Vagina (tissue), 2 donors: ENCODE measurements at regions not wholly inside any gene's neighbourhood (a gene's known extent, or its start where the extent isn't known, plus 50 kb on each side); places are given as distances from the start of the nearest gene placed in this dataset.

Source experiments
- DNase-seq, 2 donors: peaks; one replicate each; pipeline ENCODE4 v3.0.0-alpha.2; 2017; ENCODE audit errors: extremely low spot score in 2 of 2
- H3K27ac ChIP-seq: fragments of 200-600 bp; sonication (generic); one replicate; pipeline ENCODE4 v1.5.1; 2019
- H3K27me3 ChIP-seq: fragments of 200-600 bp; sonication (generic); one replicate; pipeline ENCODE4 v1.5.1; 2019
- H3K36me3 ChIP-seq, 2 donors: fragments of 200-600 bp; sonication (generic); one replicate each; pipeline ENCODE4 v1.5.1; 2017 to 2019
- H3K4me1 ChIP-seq: fragments of 200-600 bp; sonication (generic); one replicate; pipeline ENCODE4 v1.5.1; 2019
- H3K4me3 ChIP-seq, 2 donors: fragments of 200-600 bp; sonication (generic); 1 replicate in 1 of 2; 2 replicates in 1 of 2; pipeline ENCODE4 v1.5.1; 2016 to 2019
- H3K9me3 ChIP-seq: fragments of 200-600 bp; sonication (generic); one replicate; pipeline ENCODE4 v1.5.1; 2019
- POLR2A ChIP-seq, 2 donors: fragments of 450-650 bp; IDR thresholded peaks; one replicate each; pipeline ENCODE4 v1.6.1; 2017; ENCODE audit warnings: antibody characterized with exemption in 2 of 2, mild to moderate bottlenecking in 2 of 2, moderate library complexity in 2 of 2
- POLR2AphosphoS5 ChIP-seq, 2 donors: sonication (generic); formaldehyde crosslinking; IDR thresholded peaks; one replicate each; pipeline ENCODE4 v1.9.0; 2017; ENCODE audit warnings: antibody characterized with exemption in 2 of 2, mild to moderate bottlenecking in 2 of 2, low read depth in 1 of 2; ENCODE audit not compliant: insufficient read depth in 1 of 2
- intact Hi-C: fragments of 100-400 bp; cut with DNase I; formaldehyde crosslinking; loops from one replicate; pipeline ENCODE4 v1.15.1; 2023
- TF ChIP-seq, protein P1 (sequence below), 3 experiments: fragments of 450-650 bp in 2 of 3; fragments of 200-600 bp in 1 of 3; sonication (generic) in 1 of 3; IDR thresholded peaks; one replicate each; pipeline ENCODE4 v1.5.1; 2017 to 2019; ENCODE audit warnings: antibody characterized with exemption in 3 of 3, mild to moderate bottlenecking in 2 of 3, moderate library complexity in 2 of 3

DNA sequence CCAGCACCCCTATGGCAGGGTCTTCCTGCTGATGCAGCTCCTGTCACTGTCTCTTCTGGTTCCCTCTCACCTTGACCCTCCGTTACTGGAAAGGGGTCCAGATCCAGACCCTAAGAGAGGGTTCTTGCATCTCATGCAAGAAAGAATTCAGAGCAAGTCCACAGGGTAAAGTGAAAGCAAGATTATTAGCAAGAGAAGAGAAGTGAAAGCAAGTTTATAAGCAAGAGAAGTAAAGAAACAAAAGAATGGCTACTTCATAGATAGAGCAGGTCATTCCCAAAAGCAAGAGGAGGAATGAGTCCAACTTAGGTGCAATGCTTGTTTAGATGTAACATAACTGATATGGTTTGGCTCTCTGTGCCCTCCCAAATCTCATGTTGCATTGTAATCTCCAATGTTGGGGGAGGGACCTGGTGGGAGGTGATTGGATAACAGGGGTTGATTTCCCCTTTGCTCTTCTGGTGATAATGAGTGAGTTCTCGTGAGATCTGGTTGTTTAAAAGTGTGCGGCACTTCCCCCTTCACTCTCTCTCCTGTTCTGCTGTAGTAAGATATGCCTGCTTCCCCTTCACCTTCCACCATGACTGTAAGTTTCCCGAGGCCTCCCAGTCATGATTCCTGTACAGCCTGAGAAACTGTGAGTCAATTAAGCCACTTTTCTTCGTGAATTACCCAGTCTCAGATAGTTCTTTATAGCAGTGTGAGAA is 183.3 kb downstream of the MED10 start:
- Histone ChIP-seq H3K4me3 (no peak overlapping the region), H3K27ac (no peak overlapping the region), H3K9me3 (no peaks in the 10 kb centered on the region), H3K36me3 (no peaks in the 10 kb centered on the region), H3K27me3 (no peaks in the 10 kb centered on the region), H3K4me1 (no peaks in the 10 kb centered on the region)
- intact Hi-C loops = no loop called here
- TF ChIP-seq POLR2A (IDR thresholded peaks at IDR 0.05) = no peak
- TF ChIP-seq POLR2AphosphoS5 (IDR thresholded peaks at IDR 0.05; ENCODE audit: insufficient read depth in 1 of 2, low read depth in 1 of 2) = no peak
- TF ChIP-seq, protein P1, sequence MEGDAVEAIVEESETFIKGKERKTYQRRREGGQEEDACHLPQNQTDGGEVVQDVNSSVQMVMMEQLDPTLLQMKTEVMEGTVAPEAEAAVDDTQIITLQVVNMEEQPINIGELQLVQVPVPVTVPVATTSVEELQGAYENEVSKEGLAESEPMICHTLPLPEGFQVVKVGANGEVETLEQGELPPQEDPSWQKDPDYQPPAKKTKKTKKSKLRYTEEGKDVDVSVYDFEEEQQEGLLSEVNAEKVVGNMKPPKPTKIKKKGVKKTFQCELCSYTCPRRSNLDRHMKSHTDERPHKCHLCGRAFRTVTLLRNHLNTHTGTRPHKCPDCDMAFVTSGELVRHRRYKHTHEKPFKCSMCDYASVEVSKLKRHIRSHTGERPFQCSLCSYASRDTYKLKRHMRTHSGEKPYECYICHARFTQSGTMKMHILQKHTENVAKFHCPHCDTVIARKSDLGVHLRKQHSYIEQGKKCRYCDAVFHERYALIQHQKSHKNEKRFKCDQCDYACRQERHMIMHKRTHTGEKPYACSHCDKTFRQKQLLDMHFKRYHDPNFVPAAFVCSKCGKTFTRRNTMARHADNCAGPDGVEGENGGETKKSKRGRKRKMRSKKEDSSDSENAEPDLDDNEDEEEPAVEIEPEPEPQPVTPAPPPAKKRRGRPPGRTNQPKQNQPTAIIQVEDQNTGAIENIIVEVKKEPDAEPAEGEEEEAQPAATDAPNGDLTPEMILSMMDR (IDR thresholded peaks at IDR 0.05) = no peak
- peak; percentile 31 to 34 for DNase-seq

DNA sequence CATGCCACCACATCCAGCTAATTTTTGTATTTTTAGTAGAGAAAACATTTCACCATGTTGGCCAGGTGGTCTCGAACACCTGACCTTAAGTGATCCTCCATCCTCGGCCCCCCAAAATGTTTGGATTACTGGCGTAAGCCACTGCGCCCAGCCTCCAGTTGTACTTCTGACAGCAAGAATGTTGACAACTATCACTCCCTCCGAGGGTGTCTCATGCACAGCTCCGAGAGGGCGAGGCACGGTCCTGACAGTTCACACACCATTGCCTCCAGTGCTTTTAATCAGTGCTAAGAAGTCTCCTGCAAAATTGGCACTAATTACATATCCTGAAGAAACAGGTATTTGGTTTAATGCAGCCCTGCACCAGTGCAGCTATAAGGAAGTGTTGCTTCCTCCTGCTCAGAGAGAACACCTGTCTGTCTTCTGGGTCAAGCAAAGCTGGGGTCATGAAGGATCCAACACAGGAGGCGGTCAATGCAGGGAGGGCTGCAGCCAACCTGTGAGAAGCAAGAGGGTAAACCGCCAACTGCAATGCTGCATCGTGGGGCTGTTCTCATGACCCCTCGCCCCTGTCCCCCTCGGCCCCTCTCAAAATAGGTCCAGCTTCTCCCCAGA is 184.0 kb downstream of the MED10 start:
- intact Hi-C loops = no loop called here
- Histone ChIP-seq H3K4me1 (no peaks in the 10 kb centered on the region), H3K27me3 (no peaks in the 10 kb centered on the region), H3K4me3 (no peak overlapping the region), H3K9me3 (no peaks in the 10 kb centered on the region), H3K27ac (no peak overlapping the region), H3K36me3 (no peaks in the 10 kb centered on the region)
- DNase-seq = peak; percentile 64 to 79
- TF ChIP-seq POLR2AphosphoS5 (IDR thresholded peaks at IDR 0.05; ENCODE audit: insufficient read depth in 1 of 2, low read depth in 1 of 2) (no peak), POLR2A (IDR thresholded peaks at IDR 0.05) (no peak)
- TF ChIP-seq, protein P1 (IDR thresholded peaks at IDR 0.05) = no peak

DNA sequence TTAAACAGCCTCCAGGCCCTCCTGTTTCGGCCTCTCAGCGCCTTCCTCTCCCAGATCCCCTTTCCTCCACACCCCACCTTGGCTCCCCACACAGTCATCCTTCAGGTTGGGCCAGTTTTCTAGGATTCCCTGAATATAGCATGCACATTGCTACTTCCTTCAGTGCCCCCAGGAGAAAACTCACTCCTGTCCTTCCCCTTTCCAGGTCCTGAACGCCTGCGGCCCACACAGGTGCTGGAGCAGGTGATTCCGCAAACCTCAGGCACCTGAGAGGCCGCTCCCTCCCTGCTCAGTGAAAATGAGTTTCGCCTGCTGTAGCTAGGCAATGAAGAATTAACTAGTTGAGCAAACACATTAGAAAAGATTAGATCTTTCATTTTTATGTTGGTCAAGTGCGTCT is 185.0 kb downstream of the MED10 start:
- H3K27ac ChIP-seq = no peak overlapping the region
- no peaks in the 10 kb centered on the region for H3K36me3 ChIP-seq
- H3K4me3 ChIP-seq = no peak overlapping the region
- no peaks in the 10 kb centered on the region for H3K9me3 ChIP-seq
- intact Hi-C loops = no loop called here
- DNase-seq = peak; percentile 55 to 69
- TF ChIP-seq POLR2A (IDR thresholded peaks at IDR 0.05) (no peak), POLR2AphosphoS5 (IDR thresholded peaks at IDR 0.05; ENCODE audit: insufficient read depth in 1 of 2, low read depth in 1 of 2) (no peak)
- TF ChIP-seq, protein P1 (IDR thresholded peaks at IDR 0.05) = no peak
- no peaks in the 10 kb centered on the region for H3K27me3 ChIP-seq
- no peaks in the 10 kb centered on the region for H3K4me1 ChIP-seq

DNA sequence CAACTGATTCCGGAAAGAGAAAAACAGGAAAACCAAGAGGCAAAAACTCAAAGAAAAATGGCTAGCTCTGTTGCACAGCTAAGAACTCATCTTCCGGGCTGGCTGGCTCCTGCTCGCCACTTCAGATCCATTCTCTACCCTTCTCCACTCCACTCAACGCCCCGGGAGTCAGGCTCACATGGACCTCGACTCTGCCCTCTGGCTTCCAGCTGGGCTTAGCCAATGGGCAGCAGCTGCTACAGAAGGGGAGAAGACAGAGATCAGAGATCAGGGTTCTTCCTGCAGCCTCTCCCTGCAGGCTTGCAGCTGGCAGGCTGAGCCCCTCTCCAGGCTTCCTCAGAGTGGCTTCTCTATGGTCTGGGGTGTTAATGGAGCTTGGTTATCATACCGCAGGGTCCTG is 187.5 kb downstream of the MED10 start:
- H3K36me3 ChIP-seq = no peaks in the 10 kb centered on the region
- no peaks in the 10 kb centered on the region for H3K9me3 ChIP-seq
- no peak overlapping the region for H3K4me3 ChIP-seq
- no peaks in the 10 kb centered on the region for H3K27me3 ChIP-seq
- H3K27ac ChIP-seq = no peak overlapping the region
- TF ChIP-seq POLR2A (IDR thresholded peaks at IDR 0.05) (no peak), POLR2AphosphoS5 (IDR thresholded peaks at IDR 0.05; ENCODE audit: insufficient read depth in 1 of 2, low read depth in 1 of 2) (no peak)
- TF ChIP-seq, protein P1 (IDR thresholded peaks at IDR 0.05) = no peak
- DNase-seq = peak; percentile 40
- H3K4me1 ChIP-seq = no peaks in the 10 kb centered on the region
- intact Hi-C loops = no loop called here

DNA sequence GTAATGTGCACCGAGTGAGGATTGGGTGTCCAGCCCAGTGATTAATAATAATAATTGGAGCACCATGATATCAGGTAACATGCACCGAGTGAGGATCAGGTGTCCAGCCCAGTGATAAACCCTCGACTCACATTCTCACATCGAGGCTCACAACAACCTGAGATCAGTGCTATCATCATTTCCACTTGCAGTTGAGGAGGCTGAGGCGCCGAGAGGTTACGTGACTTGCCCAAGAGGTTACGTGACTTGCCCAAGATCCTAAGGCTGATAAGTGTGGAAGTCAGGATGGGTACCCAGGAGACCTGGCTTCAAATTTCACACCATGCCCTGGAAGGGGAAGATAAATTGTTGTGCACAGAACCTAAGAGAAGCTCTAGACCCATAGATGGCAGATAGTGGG is 189.4 kb downstream of the MED10 start:
- Histone ChIP-seq H3K4me1 (no peaks in the 10 kb centered on the region), H3K27me3 (no peaks in the 10 kb centered on the region), H3K36me3 (no peaks in the 10 kb centered on the region), H3K9me3 (no peaks in the 10 kb centered on the region), H3K4me3 (no peak overlapping the region), H3K27ac (no peak overlapping the region)
- peak; percentile 28 to 69 for DNase-seq
- TF ChIP-seq, protein P1 (IDR thresholded peaks at IDR 0.05) = no peak
- no peak for TF ChIP-seq POLR2AphosphoS5 (IDR thresholded peaks at IDR 0.05; ENCODE audit: insufficient read depth in 1 of 2, low read depth in 1 of 2)
- TF ChIP-seq POLR2A (IDR thresholded peaks at IDR 0.05) = no peak
- intact Hi-C loops = no loop called here
